Keratinocyte (primary cell): ENCODE measurements at regions not wholly inside any gene's neighbourhood (a gene's known extent, or its start where the extent isn't known, plus 50 kb on each side); places are given as distances from the start of the nearest gene placed in this dataset.

Source experiments
- CTCF ChIP-seq, 3 experiments: IDR thresholded peaks in 1 of 3; conservative IDR thresholded peaks in 1 of 3; optimal IDR thresholded peaks in 1 of 3; 2 replicates in 2 of 3; 3 replicates in 1 of 3; pipeline versions ENCODE3 to v1.5.1; 2011; ENCODE audit warnings: low read length in 3 of 3, mild to moderate bottlenecking in 3 of 3, moderate library complexity in 2 of 3, control low read depth in 1 of 3, inconsistent platforms in 1 of 3; ENCODE audit not compliant: insufficient read depth in 2 of 3; ENCODE audit errors: extremely low read depth in 1 of 3
- EZH2 ChIP-seq: IDR thresholded peaks from one replicate; pipeline ENCODE4 v1.6.1; 2012; ENCODE audit warnings: inconsistent platforms, mild to moderate bottlenecking, low read length, moderate library complexity

- TF ChIP-seq CTCF (optimal IDR thresholded peaks at IDR 0.05 in 1 of 3, IDR thresholded peaks at IDR 0.05 in 1 of 3, conservative IDR thresholded peaks at IDR 0.05 in 1 of 3; ENCODE audit: extremely low read depth in 1 of 3, insufficient read depth in 2 of 3, low read length in 3 of 3) (no peak), EZH2 (no peak)
Observed at GRCh38 chr17:43326490-43327275, 72.1 kb upstream of the ARL4D start.
